ENCODE measurements at regions not wholly inside any gene's neighbourhood (a gene's known extent, or its start where the extent isn't known, plus 50 kb on each side); places are given as distances from the start of the nearest gene placed in this dataset.

DNA sequence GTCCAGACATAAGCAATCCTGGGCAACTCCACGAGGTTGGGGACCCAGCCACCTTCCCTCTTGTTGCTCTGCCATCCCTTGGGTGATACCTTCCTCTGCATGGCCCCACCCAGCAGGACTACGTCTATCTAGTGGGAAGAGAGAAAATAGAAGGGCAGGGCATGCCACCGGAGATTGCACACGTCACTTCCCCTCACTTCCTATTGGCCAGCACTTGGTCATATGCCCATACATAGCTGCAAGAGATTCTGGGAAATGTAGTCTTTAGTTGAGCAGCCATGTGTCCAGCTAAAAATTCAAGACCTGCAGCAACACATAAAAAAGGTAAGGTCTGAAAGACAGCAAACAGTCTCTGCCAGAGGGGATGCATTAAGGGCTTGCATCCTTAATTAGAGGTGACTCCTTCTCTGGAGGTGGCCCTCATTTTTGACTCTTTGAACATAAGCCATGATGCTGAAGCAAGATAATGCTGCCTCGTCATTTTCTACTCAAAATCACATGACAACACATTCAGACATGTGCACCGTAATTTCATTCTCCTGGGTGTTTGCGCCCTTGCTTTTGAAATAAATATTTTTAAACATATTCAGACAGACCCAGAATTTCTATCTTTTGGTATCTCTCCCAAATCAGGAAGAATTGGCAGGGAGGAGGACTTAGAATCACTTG lies 91.8 kb upstream of the PWP1 start:
- H3K9me3 ChIP-seq, result no peaks in the 10 kb centered on the region
- intact Hi-C loops (cut with DNase I), result no loop called here
- 92% methylated on average over 7 of the region's 7 CpGs for WGBS
- H3K36me3 ChIP-seq, result no peaks in the 10 kb centered on the region
- no peak for DNase-seq (ENCODE audit: low spot score)
- H3K27ac ChIP-seq, result no peak overlapping the region
- TF ChIP-seq POLR2AphosphoS5 (IDR thresholded peaks at IDR 0.05) (no peak), POLR2A (IDR thresholded peaks at IDR 0.05) (no peak)
- TF ChIP-seq, protein P1, sequence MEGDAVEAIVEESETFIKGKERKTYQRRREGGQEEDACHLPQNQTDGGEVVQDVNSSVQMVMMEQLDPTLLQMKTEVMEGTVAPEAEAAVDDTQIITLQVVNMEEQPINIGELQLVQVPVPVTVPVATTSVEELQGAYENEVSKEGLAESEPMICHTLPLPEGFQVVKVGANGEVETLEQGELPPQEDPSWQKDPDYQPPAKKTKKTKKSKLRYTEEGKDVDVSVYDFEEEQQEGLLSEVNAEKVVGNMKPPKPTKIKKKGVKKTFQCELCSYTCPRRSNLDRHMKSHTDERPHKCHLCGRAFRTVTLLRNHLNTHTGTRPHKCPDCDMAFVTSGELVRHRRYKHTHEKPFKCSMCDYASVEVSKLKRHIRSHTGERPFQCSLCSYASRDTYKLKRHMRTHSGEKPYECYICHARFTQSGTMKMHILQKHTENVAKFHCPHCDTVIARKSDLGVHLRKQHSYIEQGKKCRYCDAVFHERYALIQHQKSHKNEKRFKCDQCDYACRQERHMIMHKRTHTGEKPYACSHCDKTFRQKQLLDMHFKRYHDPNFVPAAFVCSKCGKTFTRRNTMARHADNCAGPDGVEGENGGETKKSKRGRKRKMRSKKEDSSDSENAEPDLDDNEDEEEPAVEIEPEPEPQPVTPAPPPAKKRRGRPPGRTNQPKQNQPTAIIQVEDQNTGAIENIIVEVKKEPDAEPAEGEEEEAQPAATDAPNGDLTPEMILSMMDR (IDR thresholded peaks at IDR 0.05), result no peak
- no peak overlapping the region for H3K4me3 ChIP-seq
- no peaks in the 10 kb centered on the region for H3K4me1 ChIP-seq (replicated peaks)
- no peaks in the 10 kb centered on the region for H3K27me3 ChIP-seq (replicated peaks; ENCODE audit: insufficient read depth)

DNA sequence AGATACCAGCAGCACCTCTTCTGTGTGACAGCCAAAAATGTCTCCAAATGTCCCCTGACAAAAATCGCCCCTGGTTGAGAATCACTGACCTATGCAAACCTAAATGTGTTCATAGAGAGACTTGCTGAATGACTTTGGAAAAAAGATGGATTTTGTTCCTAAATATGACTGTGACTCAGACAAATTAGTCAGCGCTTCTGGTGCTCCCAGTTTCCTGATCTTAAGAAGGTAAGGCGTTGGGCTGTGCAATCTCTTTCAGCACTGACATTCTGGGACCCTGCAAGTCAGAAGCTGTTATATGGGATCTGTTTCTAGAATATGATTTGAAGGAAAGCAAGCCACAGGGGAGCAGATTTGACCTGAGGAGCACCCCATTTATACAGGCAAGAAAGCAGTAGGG lies 90.6 kb upstream of the PWP1 start:
- no peak overlapping the region for H3K27ac ChIP-seq
- TF ChIP-seq, protein P1 (IDR thresholded peaks at IDR 0.05), result no peak
- TF ChIP-seq POLR2AphosphoS5 (IDR thresholded peaks at IDR 0.05) (no peak), POLR2A (IDR thresholded peaks at IDR 0.05) (no peak)
- intact Hi-C loops (cut with DNase I), result no loop called here
- no peak for DNase-seq (ENCODE audit: low spot score)
- H3K36me3 ChIP-seq, result no peaks in the 10 kb centered on the region
- H3K27me3 ChIP-seq (replicated peaks; ENCODE audit: insufficient read depth), result no peaks in the 10 kb centered on the region
- H3K4me3 ChIP-seq, result no peak overlapping the region
- no peaks in the 10 kb centered on the region for H3K9me3 ChIP-seq
- H3K4me1 ChIP-seq (replicated peaks), result no peaks in the 10 kb centered on the region
- 97% methylated on average over 3 of the region's 3 CpGs for WGBS

DNA sequence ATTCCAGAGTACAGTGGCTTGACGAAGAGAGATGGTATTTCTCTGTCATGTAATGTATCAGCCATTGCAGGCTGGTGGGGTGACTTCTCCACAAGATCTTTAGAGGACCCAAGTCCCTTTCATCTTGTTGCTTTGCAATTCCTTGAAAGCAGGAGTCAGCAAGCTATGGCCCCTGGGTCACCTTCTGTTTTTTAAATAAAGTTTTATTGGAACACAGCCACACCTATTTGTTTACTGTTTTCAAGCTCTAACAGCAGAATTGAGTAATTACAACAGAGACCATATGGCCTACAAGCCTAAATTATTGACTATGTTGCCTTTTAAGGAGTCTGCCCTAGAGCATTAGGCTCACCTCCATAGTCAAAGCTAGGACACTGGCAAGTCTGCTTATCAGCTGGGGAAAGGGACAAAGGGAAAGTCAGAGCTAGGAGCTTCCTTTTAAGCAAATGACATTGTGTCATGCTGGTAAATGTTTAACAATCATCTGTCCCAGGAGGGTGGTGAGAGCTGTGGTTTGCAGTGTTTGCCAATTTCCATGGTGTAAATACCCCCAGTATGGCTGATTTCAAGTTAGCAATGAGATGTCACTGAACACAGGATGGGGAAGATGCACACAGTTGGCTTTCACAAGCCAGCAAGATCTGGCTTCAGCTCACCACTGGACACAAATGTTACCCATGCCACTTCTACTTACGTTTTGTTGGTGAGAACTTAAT lies 87.7 kb upstream of the PWP1 start:
- no peaks in the 10 kb centered on the region for H3K27me3 ChIP-seq (replicated peaks; ENCODE audit: insufficient read depth)

DNA sequence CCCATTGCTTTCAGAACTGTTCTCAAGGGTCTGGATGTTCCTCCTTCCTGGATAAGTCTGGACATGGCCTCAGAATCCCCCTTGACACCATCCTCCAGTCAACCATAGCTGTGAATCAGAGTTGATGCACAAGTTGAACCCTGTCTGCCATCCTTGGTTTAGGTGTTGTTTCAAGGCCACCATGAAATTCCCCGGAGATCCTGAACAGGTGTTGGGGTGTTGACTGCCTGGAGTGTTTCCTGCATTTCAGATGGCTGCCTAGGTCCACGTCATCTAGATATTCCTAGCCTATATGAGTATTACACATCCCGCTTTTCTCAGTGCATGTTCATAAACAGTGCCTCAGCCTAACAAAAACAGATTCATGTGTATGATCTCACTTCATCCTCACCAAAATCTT lies 86.7 kb upstream of the PWP1 start:
- 90% methylated on average over 3 of the region's 3 CpGs for WGBS
- TF ChIP-seq POLR2A (IDR thresholded peaks at IDR 0.05) (no peak), POLR2AphosphoS5 (IDR thresholded peaks at IDR 0.05) (no peak)
- TF ChIP-seq, protein P1 (IDR thresholded peaks at IDR 0.05), result no peak

More for the DNA sequence above, 87.7 kb upstream of the PWP1 start:
- no peaks in the 10 kb centered on the region for H3K36me3 ChIP-seq
- no peak overlapping the region for H3K27ac ChIP-seq
- WGBS, result 92% methylated on average over 2 of the region's 2 CpGs
- H3K9me3 ChIP-seq, result no peaks in the 10 kb centered on the region
- no peak for DNase-seq (ENCODE audit: low spot score)
- TF ChIP-seq POLR2AphosphoS5 (IDR thresholded peaks at IDR 0.05), result no peak
- no peak for TF ChIP-seq POLR2A (IDR thresholded peaks at IDR 0.05)
- TF ChIP-seq, protein P1 (IDR thresholded peaks at IDR 0.05), result no peak
- H3K4me3 ChIP-seq, result no peak overlapping the region
- intact Hi-C loops (cut with DNase I), result no loop called here
- H3K4me1 ChIP-seq (replicated peaks), result no peaks in the 10 kb centered on the region

More for the DNA sequence above, 86.7 kb upstream of the PWP1 start:
- Histone ChIP-seq H3K36me3 (no peaks in the 10 kb centered on the region), H3K27me3 (replicated peaks; ENCODE audit: insufficient read depth) (no peaks in the 10 kb centered on the region), H3K27ac (no peak overlapping the region), H3K4me3 (no peak overlapping the region), H3K9me3 (no peaks in the 10 kb centered on the region), H3K4me1 (replicated peaks) (no peaks in the 10 kb centered on the region)
- intact Hi-C loops (cut with DNase I), result no loop called here
- no peak for DNase-seq (ENCODE audit: low spot score)
